Activated T-cell treated with anti-CD3 and anti-CD28 coated beads for 24 hours (primary cell): ENCODE measurements at regions not wholly inside any gene's neighbourhood (a gene's known extent, or its start where the extent isn't known, plus 50 kb on each side); places are given as distances from the start of the nearest gene placed in this dataset.
"Not testable (repeated sequence)": the region's sequence is repeated elsewhere in the genome, so short reads cannot be mapped to it uniquely, and the experiment has no call there.

ENCODE experiments used
- DNase-seq: peaks from one replicate; pipeline ENCODE4 v3.0.0-alpha.2; 2020; ENCODE audit warnings: low read depth

- not testable (repeated sequence) for DNase-seq
Measured at GRCh38 chr20:26373066-26373465, 676.4 kb upstream of the ZNF337 start.

DNA sequence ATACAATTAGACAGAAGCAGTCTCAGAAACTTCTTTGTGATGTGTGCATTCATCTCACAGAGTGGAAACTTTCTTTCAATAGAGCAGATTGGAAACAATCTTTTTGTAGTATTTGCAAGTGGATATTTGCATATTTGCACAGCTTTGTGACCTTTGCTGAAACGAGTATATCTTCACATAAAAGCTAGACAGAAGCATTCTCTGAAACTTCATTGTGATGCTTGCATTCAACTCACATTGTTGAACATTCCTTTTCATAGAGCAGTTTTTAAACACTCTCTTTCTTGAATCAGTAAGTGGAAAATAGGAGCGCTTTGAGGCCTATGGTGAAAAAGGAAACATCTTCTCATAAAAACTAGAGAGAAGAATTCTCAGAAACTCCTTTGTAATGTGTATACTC, 657.9 kb upstream of the ZNF337 start:
- no peak for DNase-seq

DNA sequence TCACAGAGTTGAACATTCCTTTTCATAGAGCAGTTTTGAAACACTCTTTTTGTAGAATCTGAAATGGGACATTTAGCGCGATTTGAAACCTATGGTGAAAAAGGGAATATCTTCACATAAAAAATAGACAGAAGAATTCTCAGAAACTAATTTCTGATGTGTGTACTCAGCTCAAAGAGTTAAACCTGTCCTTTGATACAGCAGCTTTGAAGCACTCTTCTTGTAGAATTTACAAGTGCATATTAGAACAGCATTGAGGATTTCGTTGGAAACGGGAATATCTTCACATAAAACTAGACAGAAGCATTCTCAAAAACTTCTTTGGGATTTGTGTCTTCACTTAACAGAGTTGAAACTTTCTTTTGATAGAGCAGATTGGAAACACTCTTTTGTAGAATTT, 650.7 kb upstream of the ZNF337 start:
- no peak for DNase-seq

DNA sequence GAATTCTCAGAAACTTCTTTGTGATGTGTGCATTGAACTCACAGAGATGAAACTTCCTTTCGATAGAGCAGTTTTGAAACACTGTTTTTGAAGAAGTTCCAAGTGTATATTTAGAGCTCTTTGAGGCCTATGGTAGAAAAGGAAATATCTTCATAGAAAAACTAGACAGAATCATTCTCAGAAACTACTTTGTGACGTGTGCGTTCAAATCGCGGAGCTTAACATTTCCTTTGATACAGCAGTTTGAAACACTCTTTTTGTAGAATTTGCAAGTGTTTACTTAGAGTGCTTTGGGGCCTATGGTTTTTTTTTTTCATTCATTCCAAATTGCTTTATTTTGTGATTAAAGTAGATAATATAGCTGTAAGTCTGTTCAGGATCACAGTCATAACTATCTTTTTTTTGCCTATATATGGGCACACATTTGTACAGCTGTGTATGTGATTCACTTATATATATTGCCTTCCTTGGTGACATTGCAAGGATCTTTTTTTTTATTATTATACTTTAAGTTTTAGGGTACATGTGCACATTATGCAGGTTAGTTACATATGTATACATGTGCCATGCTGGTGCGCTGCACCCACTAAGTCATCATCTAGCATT, 643.9 kb upstream of the ZNF337 start:
- not testable (repeated sequence) for DNase-seq

DNA sequence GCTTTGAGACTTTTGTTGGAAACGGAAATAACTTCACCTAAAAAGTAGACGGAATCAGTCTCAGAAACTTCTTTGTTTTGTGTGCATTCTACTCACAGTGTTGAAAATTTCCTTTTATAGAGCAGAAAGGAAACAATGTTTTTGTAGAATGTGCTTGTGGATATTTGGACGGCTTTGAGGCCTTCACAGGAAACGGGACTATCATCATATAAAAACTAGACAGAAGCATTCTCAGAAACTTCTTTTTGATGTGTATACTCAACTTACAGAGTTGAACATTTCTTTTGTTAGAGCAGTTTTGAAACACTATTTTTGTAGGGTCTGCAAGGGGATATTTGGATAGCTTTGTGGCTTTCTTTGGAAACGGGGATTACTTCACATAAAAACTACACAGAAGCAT, 627.5 kb upstream of the ZNF337 start:
- DNase-seq, result no peak

- no peak for DNase-seq
Measured at GRCh38 chr20:26315054-26315453, 618.4 kb upstream of the ZNF337 start.

- not testable (repeated sequence) for DNase-seq
Measured at GRCh38 chr20:26309720-26310119, 613.1 kb upstream of the ZNF337 start.

GRCh38 chr20:26308961-26309360, 612.3 kb upstream of the ZNF337 start:
- no peak for DNase-seq

DNA sequence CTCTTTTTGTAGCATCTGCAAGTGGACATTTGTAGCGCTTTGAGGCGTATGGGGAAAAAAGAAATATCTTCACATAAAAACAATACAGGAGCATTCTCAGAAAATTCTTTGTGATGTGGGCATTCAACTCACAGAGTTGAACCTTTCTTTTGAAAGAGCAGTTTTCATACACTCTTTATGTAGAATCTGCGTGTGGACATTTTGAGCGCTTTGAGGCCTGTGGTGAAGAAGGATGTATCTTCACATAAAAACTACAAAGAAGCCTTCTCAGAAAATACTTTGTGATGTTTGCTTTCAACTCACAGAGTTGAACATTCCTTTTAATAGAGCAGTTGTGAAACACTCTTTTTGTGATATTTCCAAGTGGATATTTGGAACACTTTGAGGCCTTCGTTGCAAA, 598.4 kb upstream of the ZNF337 start:
- no peak for DNase-seq

DNA sequence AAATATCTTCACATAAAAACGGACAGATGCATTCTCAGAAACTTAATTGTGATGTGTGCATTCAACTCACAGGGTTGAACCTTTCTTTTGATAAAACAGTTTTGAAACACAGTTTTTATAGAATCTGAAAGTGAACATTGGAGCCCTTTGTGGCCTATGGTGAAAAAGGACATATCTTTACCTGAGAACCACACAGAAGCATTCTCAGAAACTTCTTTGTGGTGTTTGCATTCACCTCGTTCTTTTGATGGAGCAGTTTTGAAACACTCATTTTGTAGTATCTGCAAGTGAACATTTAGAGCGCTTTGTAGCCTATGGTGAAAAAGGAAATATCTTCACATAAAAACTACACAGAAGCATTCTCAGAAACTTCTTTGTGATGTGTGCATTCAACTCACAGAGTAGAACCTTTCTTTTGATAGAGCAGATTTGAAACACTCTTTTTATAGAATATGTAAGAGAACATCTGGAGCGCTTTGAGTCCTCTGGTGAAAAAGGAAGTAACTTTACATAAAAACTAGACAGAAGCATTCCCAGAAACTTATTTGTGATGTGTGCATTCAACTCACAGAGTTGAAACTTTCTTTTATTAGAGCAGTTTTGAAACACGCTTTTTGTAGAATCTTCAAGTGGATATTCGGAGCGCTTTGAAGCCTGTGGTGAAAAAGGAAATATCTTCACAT, 591.9 kb upstream of the ZNF337 start:
- not testable (repeated sequence) for DNase-seq

GRCh38 chr20:26279238-26279637, 582.6 kb upstream of the ZNF337 start:
- no peak for DNase-seq

DNA sequence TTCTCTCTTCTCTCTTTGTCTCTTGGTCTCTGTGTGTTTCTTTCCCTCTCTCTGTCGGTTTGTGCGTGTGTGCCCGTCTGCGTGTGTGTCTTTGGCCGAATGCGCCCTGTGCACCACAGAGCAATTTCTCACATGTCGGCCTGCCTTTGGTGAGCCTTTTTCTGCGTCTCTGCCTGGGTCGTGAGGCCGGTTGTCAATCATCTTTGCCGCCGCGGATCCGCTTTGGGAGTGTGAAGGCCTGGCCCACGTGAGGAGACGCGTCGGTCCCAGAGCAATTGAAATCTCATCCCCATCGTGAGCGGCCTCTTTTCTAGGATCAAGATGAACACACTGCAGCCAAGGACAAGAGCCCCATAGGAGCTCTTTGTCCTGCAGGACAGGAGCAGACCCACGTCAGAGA, 580.7 kb upstream of the ZNF337 start:
- DNase-seq, result no peak

DNA sequence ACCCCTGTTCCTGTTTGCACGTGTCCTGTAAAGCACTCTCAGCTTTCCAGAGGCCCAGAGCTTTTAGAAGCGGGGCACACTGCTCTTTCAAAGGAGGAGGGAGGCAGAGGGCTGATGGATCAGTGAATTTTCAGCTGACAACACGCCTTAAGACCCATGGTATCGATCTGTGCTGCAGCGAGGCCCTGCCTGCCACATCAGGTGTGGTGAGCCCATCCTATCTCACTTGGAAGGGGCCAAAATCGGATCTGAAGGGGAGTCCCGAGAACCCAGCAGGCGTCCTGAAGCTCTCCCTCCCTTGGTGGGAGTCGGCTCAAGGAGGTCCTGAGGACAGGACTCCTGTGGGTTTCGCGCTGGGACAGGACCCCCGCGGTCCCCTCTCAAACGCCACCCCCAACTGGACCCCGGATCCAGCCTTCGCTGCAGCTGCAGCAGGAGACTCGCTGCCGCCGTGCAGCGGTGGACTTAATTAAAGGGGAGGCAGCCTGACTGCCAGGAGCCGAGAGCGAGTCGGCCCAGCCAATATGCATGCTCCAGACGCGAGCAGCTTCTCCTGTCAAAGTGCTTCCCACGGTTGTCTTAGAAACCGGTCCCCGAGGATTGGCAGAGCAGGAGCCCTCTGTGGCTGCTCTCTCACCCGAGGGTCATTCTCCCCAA, 580.0 kb upstream of the ZNF337 start:
- DNase-seq, result no peak

GRCh38 chr20:26268762-26269161, 572.1 kb upstream of the ZNF337 start:
- not testable (repeated sequence) for DNase-seq

DNA sequence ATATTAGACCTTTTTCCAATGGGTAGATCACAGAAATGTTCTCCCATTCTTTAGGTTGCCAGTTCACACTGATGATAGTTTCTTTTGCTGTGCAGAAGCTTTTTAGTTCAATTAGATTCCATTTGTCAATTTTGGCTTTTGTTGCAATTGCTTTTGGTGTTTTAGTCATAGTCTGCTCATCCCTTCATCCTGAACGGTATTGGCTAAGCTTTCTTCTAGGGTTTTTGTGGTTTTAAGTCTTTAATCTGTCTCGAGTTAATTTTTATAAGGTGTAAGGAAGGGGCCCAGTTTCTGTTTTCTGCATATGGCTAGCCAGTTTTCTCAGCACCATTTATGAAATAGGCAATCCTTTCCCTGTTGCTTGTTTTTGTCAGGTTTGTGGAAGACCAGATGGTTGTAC, 564.3 kb upstream of the ZNF337 start:
- DNase-seq, result not testable (repeated sequence)

GRCh38 chr20:26252311-26252975, 555.8 kb upstream of the ZNF337 start:
- not testable (repeated sequence) for DNase-seq

GRCh38 chr20:26251376-26251775, 554.7 kb upstream of the ZNF337 start:
- DNase-seq, result not testable (repeated sequence)

GRCh38 chr20:26250249-26251114, 553.8 kb upstream of the ZNF337 start:
- not testable (repeated sequence) for DNase-seq

- DNase-seq, result no peak
Measured at GRCh38 chr20:26243731-26244130, 547.1 kb upstream of the ZNF337 start.

GRCh38 chr20:26220609-26221008, 524.0 kb upstream of the ZNF337 start:
- not testable (repeated sequence) for DNase-seq

GRCh38 chr20:26219546-26219945, 522.9 kb upstream of the ZNF337 start:
- not testable (repeated sequence) for DNase-seq

- DNase-seq, result no peak
Measured at GRCh38 chr20:26218301-26218700, 521.6 kb upstream of the ZNF337 start.
